Tibial artery (tissue), 4 donors: ENCODE measurements at regions not wholly inside any gene's neighbourhood (a gene's known extent, or its start where the extent isn't known, plus 50 kb on each side); places are given as distances from the start of the nearest gene placed in this dataset.

Source experiments
- DNase-seq, 2 donors: peaks; one replicate each; pipeline ENCODE4 v3.0.0-alpha.2; 2019
- H3K27ac ChIP-seq, 2 donors: fragments of 200-600 bp; sonication (generic) in 1 of 2; 1 replicate in 1 of 2; 2 replicates in 1 of 2; pipeline ENCODE4 v1.5.1; 2018 to 2019; ENCODE audit warnings: mild to moderate bottlenecking in 1 of 2
- H3K27me3 ChIP-seq, 2 donors: fragments of 200-600 bp; sonication (generic) in 1 of 2; one replicate each; pipeline versions ENCODE4 v1.5.1 to v1.6.0; 2016 to 2019
- H3K36me3 ChIP-seq, 3 donors: fragments of 200-600 bp; sonication (generic) in 2 of 3; one replicate each; pipeline ENCODE4 v1.5.1; 2016 to 2019; ENCODE audit warnings: mild to moderate bottlenecking in 2 of 3
- H3K4me1 ChIP-seq, 4 donors: fragments of 200-600 bp; sonication (generic) in 2 of 4; 1 replicate in 3 of 4; 2 replicates in 1 of 4; pipeline ENCODE4 v1.5.1; 2016 to 2019
- H3K4me3 ChIP-seq, 2 donors: fragments of 200-600 bp; sonication (generic) in 1 of 2; 1 replicate in 1 of 2; 2 replicates in 1 of 2; pipeline ENCODE4 v1.5.1; 2018 to 2019; ENCODE audit warnings: mild to moderate bottlenecking in 2 of 2
- H3K9me3 ChIP-seq, 3 donors: fragments of 200-600 bp; sonication (generic) in 1 of 3; one replicate each; pipeline ENCODE4 v1.5.1; 2016 to 2019
- intact Hi-C: fragments of 100-400 bp; cut with DNase I; formaldehyde crosslinking; loops from one replicate; pipeline ENCODE4 v1.15.0; 2023; ENCODE audit warnings: low total_unique reads
- TF ChIP-seq, protein P1 (sequence below), 2 experiments: fragments of 200-600 bp in 1 of 2; fragments of 450-650 bp in 1 of 2; IDR thresholded peaks; one replicate each; pipeline ENCODE4 v1.5.1; 2017 to 2019; ENCODE audit warnings: antibody characterized with exemption in 2 of 2, mild to moderate bottlenecking in 1 of 2, moderate library complexity in 1 of 2

DNA sequence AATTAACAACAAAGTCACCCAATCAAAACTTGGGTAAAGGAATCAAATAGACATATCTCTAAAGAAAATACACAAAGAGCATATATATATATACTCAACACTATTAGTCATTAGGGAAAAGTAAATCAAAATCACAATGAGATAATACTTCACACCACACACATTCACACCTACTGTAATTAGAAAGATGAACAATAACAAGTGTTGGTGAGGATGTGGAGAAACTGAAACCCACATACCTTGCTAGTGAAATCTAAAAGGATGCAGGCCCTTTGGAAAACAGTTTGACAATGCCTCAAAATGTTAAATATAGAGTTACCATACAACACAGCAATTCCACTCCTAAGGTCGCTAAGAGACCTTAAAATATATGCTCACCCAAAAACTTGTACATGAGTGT lies 177.1 kb downstream of the ANKRD60 start:
- intact Hi-C loops: no loop called here
- Histone ChIP-seq H3K36me3 (no peaks in the 10 kb centered on the region), H3K4me1 (peaks cover 0 to 16% (median 4%) of the 10 kb centered on the region in 4 donors), H3K4me3 (no peak overlapping the region), H3K27me3 (peaks cover 0 to 2% of the 10 kb centered on the region in 2 donors), H3K9me3 (peaks cover 0 to 4% (median 0%) of the 10 kb centered on the region in 3 donors), H3K27ac (no peak overlapping the region)
- no peak for DNase-seq
- TF ChIP-seq, protein P1, sequence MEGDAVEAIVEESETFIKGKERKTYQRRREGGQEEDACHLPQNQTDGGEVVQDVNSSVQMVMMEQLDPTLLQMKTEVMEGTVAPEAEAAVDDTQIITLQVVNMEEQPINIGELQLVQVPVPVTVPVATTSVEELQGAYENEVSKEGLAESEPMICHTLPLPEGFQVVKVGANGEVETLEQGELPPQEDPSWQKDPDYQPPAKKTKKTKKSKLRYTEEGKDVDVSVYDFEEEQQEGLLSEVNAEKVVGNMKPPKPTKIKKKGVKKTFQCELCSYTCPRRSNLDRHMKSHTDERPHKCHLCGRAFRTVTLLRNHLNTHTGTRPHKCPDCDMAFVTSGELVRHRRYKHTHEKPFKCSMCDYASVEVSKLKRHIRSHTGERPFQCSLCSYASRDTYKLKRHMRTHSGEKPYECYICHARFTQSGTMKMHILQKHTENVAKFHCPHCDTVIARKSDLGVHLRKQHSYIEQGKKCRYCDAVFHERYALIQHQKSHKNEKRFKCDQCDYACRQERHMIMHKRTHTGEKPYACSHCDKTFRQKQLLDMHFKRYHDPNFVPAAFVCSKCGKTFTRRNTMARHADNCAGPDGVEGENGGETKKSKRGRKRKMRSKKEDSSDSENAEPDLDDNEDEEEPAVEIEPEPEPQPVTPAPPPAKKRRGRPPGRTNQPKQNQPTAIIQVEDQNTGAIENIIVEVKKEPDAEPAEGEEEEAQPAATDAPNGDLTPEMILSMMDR (IDR thresholded peaks at IDR 0.05): no peak

DNA sequence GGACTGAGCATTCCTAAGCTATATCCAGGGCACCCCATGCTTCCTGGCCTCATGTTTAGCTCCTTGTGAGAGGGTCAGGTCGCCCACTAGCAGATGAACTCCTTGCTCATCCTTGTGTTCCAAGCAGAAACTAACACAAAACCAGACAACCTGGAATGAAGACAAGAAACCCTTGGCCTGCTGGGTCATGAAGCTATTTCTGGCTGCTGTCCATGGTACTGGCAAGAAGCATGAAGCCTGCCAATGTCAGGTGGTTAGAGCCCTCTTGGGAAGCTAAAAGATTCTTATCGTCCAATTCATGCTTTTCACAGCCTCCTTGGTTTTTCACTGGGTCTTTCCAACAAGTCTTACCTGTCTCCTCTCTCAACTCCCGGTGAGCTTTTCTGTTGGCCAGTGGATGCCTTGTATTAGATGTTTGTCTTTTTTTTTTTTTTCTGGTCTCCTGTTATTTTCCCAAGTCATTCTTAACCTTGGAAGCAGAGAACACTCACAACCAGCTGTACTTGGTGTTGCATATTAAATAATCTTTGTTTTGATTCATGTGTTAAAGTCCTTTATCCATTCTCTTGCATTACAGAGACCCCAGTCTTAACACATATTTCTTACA lies 180.3 kb downstream of the ANKRD60 start:
- no peak for DNase-seq
- Histone ChIP-seq H3K9me3 (peaks cover 0 to 4% (median 0%) of the 10 kb centered on the region in 3 donors), H3K27ac (no peak overlapping the region), H3K4me1 (peaks cover 0 to 9% (median 0%) of the 10 kb centered on the region in 4 donors), H3K27me3 (peaks cover 0 to 2% of the 10 kb centered on the region in 2 donors), H3K36me3 (no peaks in the 10 kb centered on the region), H3K4me3 (no peak overlapping the region)
- TF ChIP-seq, protein P1 (IDR thresholded peaks at IDR 0.05): no peak
- intact Hi-C loops: no loop called here

DNA sequence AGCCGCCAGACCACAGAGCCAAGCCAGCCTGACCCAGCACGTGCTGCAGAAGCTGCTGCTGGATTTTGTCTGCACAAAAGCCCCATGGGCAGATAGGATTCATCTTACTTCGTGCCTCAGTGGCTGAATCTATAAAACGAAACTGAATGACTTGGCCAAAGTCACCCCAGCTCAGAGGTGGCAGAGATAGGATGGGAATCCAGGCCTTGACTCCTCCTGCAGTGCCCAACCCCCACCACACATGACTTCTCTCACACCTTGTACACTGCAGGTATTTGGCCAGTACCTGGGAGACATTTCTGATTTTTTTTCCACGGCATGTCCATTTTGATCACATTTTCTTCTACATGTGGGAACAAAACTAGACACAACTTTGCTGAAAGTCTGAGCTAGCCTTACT lies 182.1 kb downstream of the ANKRD60 start:
- Histone ChIP-seq H3K27ac (no peak overlapping the region), H3K4me1 (peaks cover 0 to 9% (median 0%) of the 10 kb centered on the region in 4 donors), H3K9me3 (no peaks in the 10 kb centered on the region), H3K27me3 (no peaks in the 10 kb centered on the region), H3K4me3 (no peak overlapping the region), H3K36me3 (no peaks in the 10 kb centered on the region)
- intact Hi-C loops: no loop called here
- TF ChIP-seq, protein P1 (IDR thresholded peaks at IDR 0.05): no peak
- no peak for DNase-seq

DNA sequence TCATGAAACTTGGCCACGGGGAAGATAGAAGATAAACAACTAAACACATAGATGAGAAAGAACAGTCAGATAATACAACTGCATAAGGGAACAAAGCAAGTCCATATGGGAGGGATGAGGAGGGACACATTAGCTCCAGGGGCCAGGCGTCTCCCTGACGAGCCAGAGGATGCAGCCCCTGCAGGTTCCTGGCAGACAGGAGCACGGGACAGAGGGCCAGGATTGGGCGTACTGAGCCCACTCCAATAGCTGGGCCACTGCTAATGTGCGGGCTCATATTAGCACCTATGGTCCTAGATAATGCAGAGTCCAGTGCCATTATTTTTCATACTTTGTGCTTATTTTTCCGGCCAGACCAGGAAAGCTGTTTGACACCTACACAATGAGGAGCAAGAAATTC lies 182.9 kb downstream of the ANKRD60 start:
- no peaks in the 10 kb centered on the region for H3K36me3 ChIP-seq

DNA sequence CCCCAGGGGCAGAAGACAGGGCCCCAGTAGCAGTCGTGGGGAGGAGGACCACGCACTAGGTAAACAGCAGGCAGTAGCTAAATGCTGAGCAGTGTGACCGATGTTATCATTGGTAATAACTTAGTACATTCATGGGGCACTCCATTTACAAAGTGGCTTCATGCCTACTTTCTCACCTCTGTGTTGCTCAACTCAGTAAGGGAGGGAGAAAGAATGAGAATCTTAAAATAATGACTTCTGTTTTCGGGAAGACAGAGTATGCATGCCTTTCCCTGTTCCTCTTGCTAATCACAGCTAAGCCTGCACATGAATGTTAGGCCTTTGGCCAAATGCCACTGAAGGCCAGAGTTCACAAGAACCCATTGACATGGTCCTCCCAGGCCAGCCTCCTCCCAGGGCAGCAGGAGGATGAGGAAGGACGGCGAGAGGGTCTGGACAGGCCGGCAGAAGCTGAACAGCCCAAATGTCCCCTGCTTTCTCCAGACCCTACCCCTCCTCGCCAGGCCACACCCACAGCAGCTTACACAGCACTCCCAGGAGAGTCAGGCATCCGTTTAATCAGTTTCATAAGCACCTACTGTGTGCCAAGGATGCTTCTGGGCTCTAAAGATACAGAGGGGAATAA lies 183.4 kb downstream of the ANKRD60 start:
- intact Hi-C loops: no loop called here
- Histone ChIP-seq H3K4me1 (peaks cover 0 to 9% (median 0%) of the 10 kb centered on the region in 4 donors), H3K27me3 (no peaks in the 10 kb centered on the region), H3K36me3 (no peaks in the 10 kb centered on the region), H3K27ac (no peak overlapping the region), H3K4me3 (no peak overlapping the region), H3K9me3 (no peaks in the 10 kb centered on the region)
- DNase-seq: no peak
- TF ChIP-seq, protein P1 (IDR thresholded peaks at IDR 0.05): no peak

More for the DNA sequence above, 182.9 kb downstream of the ANKRD60 start:
- Histone ChIP-seq H3K27me3 (no peaks in the 10 kb centered on the region), H3K4me3 (no peak overlapping the region), H3K9me3 (no peaks in the 10 kb centered on the region), H3K4me1 (peaks cover 0 to 9% (median 0%) of the 10 kb centered on the region in 4 donors), H3K27ac (no peak overlapping the region)
- intact Hi-C loops: no loop called here
- no peak for DNase-seq
- TF ChIP-seq, protein P1 (IDR thresholded peaks at IDR 0.05): no peak
